IgD-negative memory B cell (primary cell): ENCODE measurements at regions not wholly inside any gene's neighbourhood (a gene's known extent, or its start where the extent isn't known, plus 50 kb on each side); places are given as distances from the start of the nearest gene placed in this dataset.

Experiments
- H3K27ac Mint-ChIP-seq, 3 donors: one replicate each; pipeline ENCODE4 v1.8.0; 2020 to 2022; ENCODE audit warnings: mild to moderate bottlenecking in 3 of 3, mixed read lengths in 3 of 3, moderate library complexity in 1 of 3
- H3K27me3 Mint-ChIP-seq: one replicate; pipeline ENCODE4 v1.8.0; 2021; ENCODE audit warnings: mixed read lengths
- H3K36me3 Mint-ChIP-seq: one replicate; pipeline ENCODE4 v1.8.0; 2020; ENCODE audit warnings: mild to moderate bottlenecking, mixed read lengths
- H3K4me1 Mint-ChIP-seq, 3 donors: one replicate each; pipeline ENCODE4 v1.8.0; 2020 to 2022; ENCODE audit warnings: mixed read lengths in 3 of 3, mild to moderate bottlenecking in 1 of 3
- H3K4me3 Mint-ChIP-seq, 4 donors: one replicate each; pipeline ENCODE4 v1.8.0; 2020 to 2022; ENCODE audit warnings: mild to moderate bottlenecking in 4 of 4, mixed read lengths in 4 of 4, moderate library complexity in 3 of 4
- H3K9me3 Mint-ChIP-seq, 3 donors: one replicate each; pipeline ENCODE4 v1.8.0; 2020 to 2021; ENCODE audit warnings: mixed read lengths in 3 of 3, mild to moderate bottlenecking in 1 of 3

- H3K4me3 Mint-ChIP-seq, result no peak overlapping the region
- no peaks in the 10 kb centered on the region for H3K36me3 Mint-ChIP-seq
- peaks cover 4 to 12% (median 7%) of the 10 kb centered on the region in 3 donors for H3K9me3 Mint-ChIP-seq
- no peak overlapping the region for H3K27ac Mint-ChIP-seq
- H3K4me1 Mint-ChIP-seq, result no peaks in the 10 kb centered on the region
- no peaks in the 10 kb centered on the region for H3K27me3 Mint-ChIP-seq
Observed at GRCh38 chr4:161121451-161121850, 1042.3 kb downstream of the FSTL5 start.

DNA sequence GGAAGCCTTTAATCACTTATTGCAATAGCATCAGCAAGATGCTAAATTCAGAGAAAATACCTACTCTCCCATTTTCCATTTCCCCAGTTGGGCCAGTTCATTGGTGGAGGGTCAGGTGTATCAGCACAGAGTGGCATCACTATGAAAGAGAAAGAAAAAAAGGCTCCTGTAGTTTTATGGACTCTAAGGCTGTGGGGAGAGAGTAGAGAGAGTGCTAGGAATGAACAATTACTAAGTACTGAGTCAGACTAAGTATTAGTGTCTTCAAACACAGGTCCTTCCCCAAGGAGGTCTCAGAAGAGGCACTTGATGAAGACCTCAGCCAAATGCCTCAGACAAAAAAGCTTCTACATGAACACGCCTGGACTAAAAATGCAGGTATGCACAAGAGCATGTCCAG, 1061.9 kb downstream of the FSTL5 start:
- H3K27me3 Mint-ChIP-seq, result no peaks in the 10 kb centered on the region
- peaks cover 3 to 20% (median 14%) of the 10 kb centered on the region in 3 donors for H3K9me3 Mint-ChIP-seq
- H3K36me3 Mint-ChIP-seq, result peaks cover 1% of the 10 kb centered on the region
- no peak overlapping the region for H3K27ac Mint-ChIP-seq
- no peaks in the 10 kb centered on the region for H3K4me1 Mint-ChIP-seq
- no peak overlapping the region for H3K4me3 Mint-ChIP-seq

DNA sequence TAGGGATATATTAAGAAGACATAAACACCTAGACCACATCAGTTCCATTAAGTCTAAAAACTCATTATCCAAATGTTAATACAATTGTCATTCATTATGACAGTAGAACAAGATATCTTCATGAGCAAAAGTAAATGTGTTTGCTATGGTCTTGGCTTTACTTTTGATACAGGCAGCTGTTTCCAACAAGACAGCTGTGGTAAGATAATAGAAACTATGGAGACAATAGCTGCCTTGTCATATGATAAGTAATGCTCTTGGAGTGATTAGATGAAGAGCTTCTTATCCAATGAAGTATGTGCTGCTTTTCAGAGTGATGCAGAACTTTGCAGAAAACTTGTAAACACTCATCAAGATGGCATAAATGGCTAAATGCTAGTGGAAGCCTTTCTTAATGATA, 1066.0 kb downstream of the FSTL5 start:
- Mint-ChIP-seq H3K27ac (no peak overlapping the region), H3K36me3 (no peaks in the 10 kb centered on the region), H3K4me3 (no peak overlapping the region), H3K4me1 (no peaks in the 10 kb centered on the region), H3K27me3 (no peaks in the 10 kb centered on the region), H3K9me3 (peaks cover 0 to 12% (median 7%) of the 10 kb centered on the region in 3 donors)

- H3K27ac Mint-ChIP-seq, result no peak overlapping the region
- peaks cover 2% of the 10 kb centered on the region for H3K36me3 Mint-ChIP-seq
- H3K9me3 Mint-ChIP-seq, result peaks cover 1 to 8% (median 2%) of the 10 kb centered on the region in 3 donors
Observed at GRCh38 chr4:161061046-161061445, 1102.8 kb downstream of the FSTL5 start.

More at GRCh38 chr4:161061046-161061445, 1102.8 kb downstream of the FSTL5 start:
- Mint-ChIP-seq H3K27me3 (no peaks in the 10 kb centered on the region), H3K4me3 (no peak overlapping the region), H3K4me1 (no peaks in the 10 kb centered on the region)
